HG03575 (cell line): ENCODE measurements at regions not wholly inside any gene's neighbourhood (a gene's known extent, or its start where the extent isn't known, plus 50 kb on each side); places are given as distances from the start of the nearest gene placed in this dataset.

Experiments
- ATAC-seq: cut with Tn5 transposase; IDR thresholded peaks from one replicate; pipeline ENCODE4 v1.9.1; 2021; ENCODE audit not compliant: unreplicated experiment, insufficient number of reproducible peaks, low FRiP score; ENCODE audit errors: extremely low read depth

GRCh38 chr7:68529221-68529620, 1069.1 kb upstream of the AUTS2 start:
- no peak for ATAC-seq

GRCh38 chr7:68535266-68535665, 1063.0 kb upstream of the AUTS2 start:
- no peak for ATAC-seq

DNA sequence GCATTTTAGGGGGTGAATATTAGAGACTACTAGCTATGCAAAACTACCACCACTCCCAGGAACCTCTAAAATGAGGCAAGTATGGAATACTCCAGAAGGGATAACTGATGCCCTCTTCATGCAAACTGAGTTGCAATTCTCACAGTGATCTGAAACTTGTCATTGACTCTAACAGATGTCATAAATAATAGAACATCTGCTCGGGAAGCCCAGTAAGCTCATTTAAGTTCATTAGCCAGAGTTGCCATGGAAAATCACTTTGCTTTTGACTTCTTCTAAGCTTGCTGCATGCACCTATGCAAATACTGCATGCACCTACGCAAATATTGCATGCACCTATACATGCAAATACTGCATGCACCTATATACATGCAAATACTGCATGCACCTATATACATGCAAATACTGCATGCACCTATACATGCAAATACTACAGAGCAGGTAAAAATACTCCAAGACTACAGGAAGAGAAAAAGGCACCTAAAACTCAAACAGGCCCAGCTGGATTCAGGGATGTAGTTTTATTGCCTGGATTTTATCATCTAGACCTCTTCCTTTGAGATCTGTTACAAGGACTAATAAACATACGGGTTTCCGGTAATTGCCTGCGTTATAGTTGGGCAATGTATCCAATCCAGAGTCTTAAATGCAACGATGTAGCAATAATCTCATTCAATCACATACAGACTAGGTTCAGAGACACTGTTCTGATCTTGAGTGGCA, 1061.1 kb upstream of the AUTS2 start:
- no peak for ATAC-seq

DNA sequence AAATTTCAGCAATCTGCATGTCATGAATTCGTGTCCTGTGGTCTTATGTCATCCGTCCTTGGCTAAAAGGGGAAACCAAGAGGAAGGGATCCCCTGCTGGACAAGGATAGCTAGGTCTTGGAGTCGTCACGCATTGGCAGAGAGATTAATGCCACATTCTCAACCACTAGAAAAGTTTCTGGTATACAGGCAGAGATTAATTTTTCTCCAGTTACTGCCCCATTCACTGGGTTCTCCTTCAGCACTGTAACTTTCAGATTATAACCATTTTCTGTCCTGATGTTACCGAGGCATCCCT, 1060.6 kb upstream of the AUTS2 start:
- ATAC-seq, result no peak

GRCh38 chr7:68542831-68543230, 1055.4 kb upstream of the AUTS2 start:
- ATAC-seq, result no peak

- ATAC-seq, result no peak
Observed at GRCh38 chr7:68544851-68545250, 1053.4 kb upstream of the AUTS2 start.

DNA sequence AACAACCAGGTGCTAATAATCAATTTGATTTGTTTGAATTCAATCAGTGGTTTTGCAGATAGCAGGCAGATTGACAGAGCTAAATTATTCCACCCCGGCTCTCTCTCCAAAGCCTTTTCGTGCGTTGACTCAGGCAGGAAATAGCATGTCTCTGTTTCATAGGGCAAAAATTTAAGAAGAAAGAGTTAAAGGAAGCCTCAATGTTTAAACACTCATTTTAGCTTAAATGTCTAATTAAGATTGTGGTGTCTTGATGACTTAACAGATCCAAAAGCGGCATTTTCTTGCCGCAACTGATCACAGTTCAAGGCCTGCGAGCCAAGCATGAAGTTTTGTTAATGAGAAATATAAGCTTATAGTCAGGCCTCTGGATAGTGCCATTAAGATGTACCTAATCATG, 1051.1 kb upstream of the AUTS2 start:
- ATAC-seq, result no peak

GRCh38 chr7:68547799-68548198, 1050.5 kb upstream of the AUTS2 start:
- ATAC-seq, result no peak

- ATAC-seq, result no peak
Observed at GRCh38 chr7:68550027-68550426, 1048.2 kb upstream of the AUTS2 start.

GRCh38 chr7:68550635-68551034, 1047.6 kb upstream of the AUTS2 start:
- no peak for ATAC-seq

DNA sequence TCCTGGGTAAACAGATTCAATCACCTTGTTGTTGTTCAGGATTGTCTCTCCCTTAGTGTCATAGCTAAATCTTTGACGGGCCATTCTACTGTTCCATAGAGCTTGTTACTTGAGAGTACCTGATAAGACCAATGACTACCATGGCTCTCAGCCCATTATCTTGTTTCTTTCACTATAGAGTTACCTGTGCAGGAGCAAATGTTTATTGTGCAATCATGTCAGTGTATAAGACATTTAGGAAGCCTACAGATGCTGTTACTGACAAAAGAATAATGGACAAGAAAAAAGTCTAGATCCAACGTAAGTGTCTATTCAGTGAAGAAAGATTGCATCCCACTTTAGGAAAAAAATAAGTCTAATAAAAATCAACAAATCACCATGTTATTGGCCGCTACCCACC, 1041.7 kb upstream of the AUTS2 start:
- no peak for ATAC-seq

DNA sequence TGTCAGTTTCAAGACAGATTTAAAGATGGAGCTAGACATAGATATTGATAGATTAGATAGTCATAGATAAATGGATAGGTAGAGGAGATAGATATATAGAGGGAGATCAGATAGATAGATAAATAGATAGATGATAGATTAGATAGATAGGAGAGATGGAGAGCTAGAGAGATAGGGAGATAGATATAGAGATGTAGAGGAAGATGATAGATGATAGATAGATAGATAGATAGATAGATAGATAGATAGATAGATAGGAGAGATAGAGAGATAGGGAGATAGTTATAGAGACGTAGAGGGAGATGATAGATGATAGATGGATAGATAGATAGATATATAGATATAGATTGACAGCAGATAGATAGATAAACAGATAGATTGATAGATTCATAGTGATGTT, 1038.8 kb upstream of the AUTS2 start:
- ATAC-seq, result no peak

GRCh38 chr7:68562323-68562899, 1035.9 kb upstream of the AUTS2 start:
- no peak for ATAC-seq

GRCh38 chr7:68564306-68565135, 1033.8 kb upstream of the AUTS2 start:
- no peak for ATAC-seq

GRCh38 chr7:68571286-68571685, 1027.0 kb upstream of the AUTS2 start:
- ATAC-seq, result no peak

DNA sequence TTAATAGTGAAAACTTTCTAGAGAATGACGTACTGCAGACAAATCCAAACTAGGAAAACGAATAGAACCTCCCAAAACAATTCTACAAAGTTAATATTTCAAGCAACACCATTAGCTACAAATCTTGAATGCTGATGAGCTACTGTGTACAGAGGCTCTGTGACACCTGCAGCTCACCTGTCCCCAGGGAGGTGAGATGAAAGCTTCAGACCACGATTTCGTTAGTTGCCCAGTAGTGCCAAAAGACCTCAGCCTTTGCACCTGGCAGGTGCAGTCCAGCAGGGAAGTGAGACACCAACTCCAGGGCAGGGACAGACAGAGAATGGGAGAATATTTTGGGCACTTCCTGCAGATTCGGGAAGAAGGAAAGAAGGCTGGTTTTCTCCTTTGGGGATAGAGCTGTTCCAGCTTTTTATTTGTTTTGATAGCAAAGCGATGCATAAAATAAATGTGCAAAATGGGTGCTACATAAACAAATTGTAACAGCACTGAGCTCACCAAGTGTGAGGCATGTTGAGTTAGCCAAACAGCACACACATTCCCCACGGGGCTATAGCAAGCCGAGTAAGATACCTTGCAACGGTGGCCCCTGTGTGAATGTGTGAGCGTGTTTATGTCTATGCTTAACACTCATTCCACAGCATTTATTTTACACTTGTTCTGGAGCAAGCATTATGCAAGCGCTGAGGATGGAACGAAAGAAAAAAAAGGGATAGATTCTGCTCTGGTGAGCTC, 1024.8 kb upstream of the AUTS2 start:
- ATAC-seq, result no peak

DNA sequence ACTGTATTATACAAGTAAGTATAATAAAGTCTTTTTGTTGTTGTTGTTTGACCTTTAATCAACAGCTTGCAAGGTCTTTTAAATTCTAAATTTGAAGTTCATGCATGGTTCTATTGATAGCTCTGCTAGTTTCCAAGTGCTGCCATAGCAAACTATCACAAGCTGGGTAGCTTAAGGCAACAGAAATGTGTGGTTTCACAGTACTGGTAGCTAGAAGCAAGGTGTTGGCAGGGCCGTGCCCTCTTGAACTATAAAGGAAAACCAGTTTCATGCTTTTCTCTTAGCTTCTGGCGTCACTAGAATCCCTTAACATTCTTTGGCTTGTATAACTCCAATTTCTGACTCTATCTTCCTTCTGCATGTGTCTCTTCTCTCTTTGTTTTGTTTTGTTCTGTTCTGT, 1021.9 kb upstream of the AUTS2 start:
- ATAC-seq, result no peak

DNA sequence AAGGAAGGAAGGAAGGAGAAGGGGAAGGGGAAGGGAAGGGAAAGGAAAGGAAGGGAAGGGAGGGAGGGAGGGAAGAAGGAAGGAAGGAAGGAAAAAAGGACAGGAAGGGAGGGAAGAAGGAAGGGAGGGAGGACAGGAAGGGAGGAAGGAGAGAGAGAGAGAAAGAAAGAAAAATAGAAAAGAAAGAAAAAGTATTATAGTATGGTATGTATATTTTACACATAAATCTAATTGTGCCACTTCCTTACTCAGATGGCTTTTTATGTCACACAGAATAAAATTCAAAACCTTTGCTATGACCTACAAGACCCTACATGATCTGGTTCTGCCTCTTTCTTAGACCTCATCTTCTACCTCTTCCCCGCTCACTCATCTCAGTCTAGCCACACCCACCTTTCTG, 1016.9 kb upstream of the AUTS2 start:
- ATAC-seq, result no peak

DNA sequence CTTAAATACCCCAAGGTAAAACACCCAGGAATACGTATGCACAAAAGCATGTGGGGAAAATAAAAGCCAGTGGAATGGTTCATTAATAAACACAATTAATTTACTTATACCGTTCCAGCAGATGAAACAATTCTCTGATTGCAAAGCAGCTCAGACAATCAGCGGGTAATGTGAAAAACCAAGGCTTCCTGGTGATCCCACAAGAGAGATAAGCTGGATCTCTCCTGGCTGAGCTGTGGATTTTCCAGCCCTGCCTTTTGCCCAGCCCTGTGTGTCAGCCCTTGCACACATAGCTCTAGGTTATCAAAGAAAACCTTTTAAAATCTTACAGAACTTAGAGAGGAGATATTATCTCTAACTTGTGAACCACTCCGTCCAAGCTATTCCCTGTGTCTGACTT, 1010.7 kb upstream of the AUTS2 start:
- no peak for ATAC-seq

DNA sequence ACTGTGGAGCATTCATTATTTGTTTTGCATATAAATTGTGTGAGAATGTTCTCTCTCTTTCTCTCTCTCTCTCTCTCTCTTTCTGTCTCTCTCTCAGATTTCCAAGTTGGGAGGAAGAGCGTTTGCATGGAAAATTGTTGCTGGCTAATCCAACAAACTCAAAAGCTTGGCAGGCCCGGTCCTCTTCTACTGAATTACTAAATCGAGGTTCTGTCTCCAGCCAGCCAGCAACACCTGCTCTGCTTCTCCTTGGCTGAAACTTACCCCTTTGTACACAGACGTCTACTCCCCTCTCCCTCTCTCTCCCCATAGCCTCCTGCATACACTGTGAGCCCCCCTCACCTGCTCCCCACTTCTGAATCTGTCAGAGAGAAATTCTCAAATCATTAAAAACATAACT, 996.4 kb upstream of the AUTS2 start:
- no peak for ATAC-seq
